Large intestine (tissue), 3 donors: ENCODE measurements at regions not wholly inside any gene's neighbourhood (a gene's known extent, or its start where the extent isn't known, plus 50 kb on each side); places are given as distances from the start of the nearest gene placed in this dataset.
"Not testable (repeated sequence)": the region's sequence is repeated elsewhere in the genome, so short reads cannot be mapped to it uniquely, and the experiment has no call there.

Experiments
- DNase-seq, 2 donors: peaks; one replicate each; pipeline versions ENCODE4 v3.0.0 to v3.0.0-alpha.2; 2013
- H3K27ac ChIP-seq: one replicate; pipeline ENCODE4 v1.5.1; 2013; ENCODE audit warnings: low read length
- H3K27me3 ChIP-seq: 2 replicates; pipeline ENCODE4 v1.6.1; 2013; ENCODE audit warnings: low read length; ENCODE audit not compliant: control insufficient read depth, insufficient read depth
- H3K36me3 ChIP-seq: 2 replicates; pipeline ENCODE4 v1.6.1; 2013; ENCODE audit warnings: low read length; ENCODE audit not compliant: control insufficient read depth, insufficient read depth
- H3K4me1 ChIP-seq: one replicate; pipeline ENCODE4 v1.6.1; 2013; ENCODE audit warnings: low read length; ENCODE audit not compliant: control insufficient read depth, insufficient read depth
- H3K4me3 ChIP-seq: one replicate; pipeline ENCODE4 v1.5.1; 2013; ENCODE audit warnings: low read length
- H3K9me3 ChIP-seq: one replicate; pipeline ENCODE4 v1.6.1; 2013; ENCODE audit warnings: mild to moderate bottlenecking, low read depth, low read length, moderate library complexity; ENCODE audit not compliant: control insufficient read depth
- WGBS: methylation state at CpG from one replicate; pipeline ENCODE4 v1.1.5; 2013; ENCODE audit warnings: low lambda C conversion rate; ENCODE audit not compliant: insufficient coverage; 5-methylcytosine and 5-hydroxymethylcytosine counted together

DNA sequence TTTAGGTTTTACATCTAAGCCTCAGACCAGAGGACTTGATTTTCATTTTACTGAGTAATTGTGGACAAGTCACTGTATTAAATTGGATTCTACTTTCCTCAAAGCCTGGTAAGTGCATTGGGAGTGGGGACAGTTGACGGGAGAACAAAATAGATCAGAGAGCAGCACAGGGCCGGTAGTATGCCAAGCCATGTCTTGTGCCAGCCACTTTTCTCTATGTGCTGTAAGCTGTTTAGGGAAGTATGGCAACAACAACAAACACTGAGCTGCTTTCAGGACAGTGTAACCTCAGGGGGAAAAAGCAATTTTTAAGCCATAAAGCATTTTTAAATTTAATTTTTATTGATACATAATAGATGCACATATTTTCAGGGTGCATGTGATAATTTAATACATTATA is 365.9 kb upstream of the IGFBP3 start:
- no CpG with 5 or more reads among the region's 2 CpGs for WGBS
- DNase-seq, result no peak
- H3K36me3 ChIP-seq, result no peaks in the 10 kb centered on the region

GRCh38 chr7:46286356-46286755 is 365.3 kb upstream of the IGFBP3 start:
- WGBS, result 80% methylated on average over 1 of the region's 2 CpGs
- Histone ChIP-seq H3K9me3 (no peaks in the 10 kb centered on the region), H3K4me1 (peaks cover 6% of the 10 kb centered on the region), H3K36me3 (no peaks in the 10 kb centered on the region), H3K27me3 (no peaks in the 10 kb centered on the region), H3K4me3 (no peak overlapping the region), H3K27ac (no peak overlapping the region)
- no peak for DNase-seq

More for the DNA sequence above, 365.9 kb upstream of the IGFBP3 start:
- no peak overlapping the region for H3K27ac ChIP-seq
- H3K9me3 ChIP-seq, result no peaks in the 10 kb centered on the region
- H3K4me3 ChIP-seq, result no peak overlapping the region
- peaks cover 6% of the 10 kb centered on the region for H3K4me1 ChIP-seq
- no peaks in the 10 kb centered on the region for H3K27me3 ChIP-seq

GRCh38 chr7:46285878-46286277 is 364.8 kb upstream of the IGFBP3 start:
- Histone ChIP-seq H3K27me3 (no peaks in the 10 kb centered on the region), H3K4me3 (no peak overlapping the region), H3K9me3 (no peaks in the 10 kb centered on the region), H3K27ac (no peak overlapping the region), H3K4me1 (peaks cover under 1% of the 10 kb centered on the region), H3K36me3 (no peaks in the 10 kb centered on the region)
- no CpG with 5 or more reads among the region's 1 CpG for WGBS
- no peak for DNase-seq

GRCh38 chr7:46283852-46284251 is 362.8 kb upstream of the IGFBP3 start:
- H3K9me3 ChIP-seq, result no peaks in the 10 kb centered on the region
- no peaks in the 10 kb centered on the region for H3K4me1 ChIP-seq
- H3K4me3 ChIP-seq, result no peak overlapping the region
- H3K36me3 ChIP-seq, result no peaks in the 10 kb centered on the region
- no peak overlapping the region for H3K27ac ChIP-seq
- H3K27me3 ChIP-seq, result no peaks in the 10 kb centered on the region
- WGBS, result 100% methylated on average over 1 of the region's 7 CpGs
- no peak for DNase-seq

DNA sequence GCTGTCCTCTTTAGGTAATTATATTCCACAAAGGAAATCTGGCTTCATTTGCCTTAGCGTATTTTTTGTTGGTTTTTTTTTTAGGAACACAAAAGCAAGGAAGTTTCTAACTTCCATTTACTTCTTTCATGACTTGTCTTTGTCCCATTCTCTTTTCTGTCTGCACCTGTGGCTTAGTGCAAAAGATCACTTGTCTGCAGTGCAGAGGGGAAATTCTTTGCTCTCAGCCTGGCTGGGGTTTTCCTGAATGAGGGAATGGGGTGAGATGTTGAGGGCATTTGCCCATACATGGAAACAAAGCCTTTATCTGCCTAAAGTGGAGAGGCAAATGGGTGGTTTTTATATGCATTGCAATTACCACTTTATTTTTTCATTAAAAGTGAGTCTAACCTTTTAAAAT is 361.1 kb upstream of the IGFBP3 start:
- no peak for DNase-seq
- H3K36me3 ChIP-seq, result no peaks in the 10 kb centered on the region
- WGBS, result 86% methylated on average over 1 of the region's 1 CpG

DNA sequence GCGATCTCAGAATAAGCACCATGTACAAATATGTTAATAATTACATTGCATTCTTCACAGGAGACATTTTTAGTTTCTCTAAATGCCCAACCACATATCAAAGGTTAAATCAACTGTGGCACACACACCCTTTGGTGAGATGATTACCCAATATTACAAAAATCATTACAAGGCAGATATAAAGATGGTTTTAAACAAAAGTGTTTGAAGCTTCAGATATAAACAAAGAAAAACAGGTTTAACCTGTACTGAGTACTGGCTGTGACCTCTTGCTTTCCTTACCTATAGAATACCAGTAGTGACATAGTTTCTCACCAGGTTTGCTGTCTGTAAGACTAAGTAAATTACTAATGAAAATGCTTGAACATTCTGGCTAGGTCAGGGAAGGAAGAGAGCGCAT is 360.0 kb upstream of the IGFBP3 start:
- H3K9me3 ChIP-seq, result no peaks in the 10 kb centered on the region
- H3K27ac ChIP-seq, result no peak overlapping the region
- no peak for DNase-seq
- H3K4me3 ChIP-seq, result no peak overlapping the region
- H3K36me3 ChIP-seq, result no peaks in the 10 kb centered on the region
- no peaks in the 10 kb centered on the region for H3K27me3 ChIP-seq
- no peaks in the 10 kb centered on the region for H3K4me1 ChIP-seq
- WGBS, result 20% methylated on average over 1 of the region's 2 CpGs

More for the DNA sequence above, 361.1 kb upstream of the IGFBP3 start:
- no peaks in the 10 kb centered on the region for H3K4me1 ChIP-seq
- no peak overlapping the region for H3K4me3 ChIP-seq
- H3K9me3 ChIP-seq, result no peaks in the 10 kb centered on the region
- no peaks in the 10 kb centered on the region for H3K27me3 ChIP-seq
- no peak overlapping the region for H3K27ac ChIP-seq

DNA sequence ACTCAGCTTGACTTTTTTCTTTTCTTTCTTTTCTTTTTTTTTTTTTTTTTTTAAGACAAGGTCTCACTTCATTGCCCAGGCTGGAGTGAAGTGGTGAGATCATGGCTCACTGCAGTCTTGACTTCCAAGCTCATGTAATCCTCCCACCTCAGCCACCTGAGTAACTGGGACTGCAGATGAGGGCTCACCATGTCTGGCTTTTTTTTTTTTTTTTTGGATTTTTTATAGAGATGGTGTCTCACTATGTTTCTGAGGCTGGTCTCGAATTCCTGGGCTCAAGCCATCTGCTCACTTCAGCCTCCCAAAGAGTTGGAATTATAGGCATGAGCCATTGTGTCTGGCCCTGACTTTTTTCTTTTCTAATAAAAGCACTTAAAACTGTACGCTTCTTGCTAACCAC is 358.2 kb upstream of the IGFBP3 start:
- Histone ChIP-seq H3K36me3 (no peaks in the 10 kb centered on the region), H3K27ac (no peak overlapping the region), H3K4me3 (no peak overlapping the region), H3K4me1 (no peaks in the 10 kb centered on the region), H3K9me3 (no peaks in the 10 kb centered on the region), H3K27me3 (no peaks in the 10 kb centered on the region)
- 88% methylated on average over 1 of the region's 2 CpGs for WGBS
- DNase-seq, result no peak

DNA sequence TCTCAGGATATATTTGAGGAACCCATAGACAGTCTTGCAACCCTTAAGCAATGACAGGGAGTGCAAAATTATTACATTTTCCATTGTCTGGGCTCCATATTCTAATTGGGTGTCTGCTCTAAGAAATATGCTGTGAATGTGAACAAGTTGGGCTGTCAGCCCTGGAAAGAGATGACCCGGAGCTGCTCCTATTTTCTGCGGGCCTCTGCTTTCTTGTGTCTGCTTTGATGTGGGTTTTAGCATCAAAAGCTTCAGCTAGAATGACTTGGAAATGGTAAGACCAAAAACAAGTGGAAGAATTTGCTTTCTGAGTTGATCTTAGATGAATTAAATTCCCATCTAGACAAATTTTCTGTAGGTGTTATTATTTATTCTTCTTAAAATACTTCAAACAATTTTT is 343.6 kb upstream of the IGFBP3 start:
- no peak for DNase-seq
- Histone ChIP-seq H3K27ac (no peak overlapping the region), H3K4me1 (no peaks in the 10 kb centered on the region), H3K9me3 (peaks cover 10% of the 10 kb centered on the region), H3K4me3 (no peak overlapping the region), H3K27me3 (no peaks in the 10 kb centered on the region), H3K36me3 (no peaks in the 10 kb centered on the region)
- WGBS, result no CpG with 5 or more reads among the region's 2 CpGs

DNA sequence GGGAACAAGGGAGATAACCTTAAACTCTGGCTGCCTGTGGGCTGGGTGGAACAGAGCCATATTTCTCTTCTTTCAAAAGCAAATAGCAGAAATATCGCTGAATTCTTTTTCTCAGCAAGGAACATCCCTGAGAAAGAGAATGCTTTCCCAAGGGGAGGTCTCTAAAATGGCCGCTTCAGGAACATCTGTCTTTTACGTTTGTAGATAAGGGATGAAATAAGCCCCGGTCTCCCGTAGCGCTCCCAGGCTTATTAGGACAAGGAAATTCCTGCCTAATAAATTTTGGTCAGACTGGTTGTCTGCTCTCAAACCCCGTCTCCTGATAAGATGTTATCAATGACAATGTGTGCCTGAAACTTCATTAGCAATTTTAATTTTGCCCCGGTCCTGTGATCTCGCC is 340.6 kb upstream of the IGFBP3 start:
- no CpG with 5 or more reads among the region's 9 CpGs for WGBS
- not testable (repeated sequence) for H3K9me3 ChIP-seq

DNA sequence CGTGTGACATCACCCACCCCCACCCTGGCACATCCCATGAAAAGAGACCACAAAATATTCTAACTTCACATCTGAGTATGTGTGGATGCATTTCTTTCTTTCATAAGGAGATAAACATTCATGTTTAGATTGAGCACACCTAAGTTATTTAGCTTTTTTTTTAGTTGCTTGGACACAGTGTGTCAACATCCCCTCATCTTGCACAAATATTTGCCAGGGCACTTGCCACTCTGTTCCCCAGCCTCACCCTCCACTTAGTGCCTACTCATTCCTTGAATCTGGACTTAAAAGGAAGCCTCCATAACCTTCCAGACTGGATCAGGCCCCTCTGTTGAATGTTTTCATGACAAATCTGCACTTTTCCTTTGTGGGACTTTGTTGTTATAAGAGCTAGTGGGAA is 338.9 kb upstream of the IGFBP3 start:
- no CpG with 5 or more reads among the region's 1 CpG for WGBS
- Histone ChIP-seq H3K27ac (no peak overlapping the region), H3K4me1 (no peaks in the 10 kb centered on the region), H3K9me3 (peaks cover 10% of the 10 kb centered on the region), H3K36me3 (no peaks in the 10 kb centered on the region), H3K27me3 (no peaks in the 10 kb centered on the region), H3K4me3 (no peak overlapping the region)
- no peak for DNase-seq

More for the DNA sequence above, 340.6 kb upstream of the IGFBP3 start:
- H3K27me3 ChIP-seq, H3K4me3 ChIP-seq, H3K36me3 ChIP-seq, H3K27ac ChIP-seq, H3K4me1 ChIP-seq, DNase-seq: not testable (repeated sequence)

DNA sequence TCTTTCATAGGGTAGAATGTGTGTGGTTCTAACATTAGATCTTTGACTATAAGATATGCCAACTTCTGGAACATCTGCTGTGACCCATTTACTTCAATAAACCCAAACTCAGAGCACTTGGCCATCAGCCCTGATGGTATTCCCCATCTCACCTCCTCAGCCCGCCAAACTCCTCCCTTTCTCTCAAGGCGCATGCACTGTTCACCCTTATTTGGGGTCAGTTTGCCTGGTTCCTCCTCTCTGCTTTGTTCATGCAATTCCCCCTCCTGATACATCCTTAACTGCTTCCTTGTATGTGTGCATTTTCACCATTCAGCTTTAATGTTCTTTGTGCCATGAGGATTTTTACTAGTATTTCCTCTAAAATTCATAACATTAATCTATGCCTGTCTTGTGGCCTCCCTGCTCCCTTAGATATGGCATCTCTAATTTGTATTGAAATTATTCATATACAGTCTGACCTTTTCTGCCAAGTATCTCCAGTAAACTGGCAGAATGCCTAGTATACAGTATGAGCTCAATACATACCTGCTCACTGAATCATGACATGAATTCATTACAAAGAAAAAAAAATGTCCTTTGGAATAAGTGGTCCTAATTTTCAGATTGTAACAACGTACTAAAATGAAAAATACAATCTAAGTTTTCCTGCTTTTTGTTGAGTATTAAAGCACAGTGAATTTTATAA is 336.8 kb upstream of the IGFBP3 start:
- no peak for DNase-seq
- 93% methylated on average over 3 of the region's 3 CpGs for WGBS
- Histone ChIP-seq H3K4me1 (no peaks in the 10 kb centered on the region), H3K9me3 (peaks cover 5% of the 10 kb centered on the region), H3K4me3 (no peak overlapping the region), H3K27ac (no peak overlapping the region), H3K27me3 (no peaks in the 10 kb centered on the region), H3K36me3 (no peaks in the 10 kb centered on the region)
